ENCODE measurements at regions not wholly inside any gene's neighbourhood (a gene's known extent, or its start where the extent isn't known, plus 50 kb on each side); places are given as distances from the start of the nearest gene placed in this dataset.
"Not testable (repeated sequence)": the region's sequence is repeated elsewhere in the genome, so short reads cannot be mapped to it uniquely, and the experiment has no call there.

- Histone ChIP-seq H3K4me3 (no peak overlapping the region), H3K36me3 (no peaks in the 10 kb centered on the region), H3K4me1 (ENCODE audit: low read depth) (no peaks in the 10 kb centered on the region), H3K9me3 (ENCODE audit: low read depth) (peaks cover 3% of the 10 kb centered on the region), H3K27me3 (no peaks in the 10 kb centered on the region), H3K27ac (no peak overlapping the region)
- no peak for DNase-seq (ENCODE audit: low read depth in 1 of 2, low spot score in 1 of 2)
- TF ChIP-seq CTCF (IDR thresholded peaks at IDR 0.05; ENCODE audit: low read depth, low read length), result no peak
Measured at GRCh38 chr5:15097552-15097951, 226.0 kb upstream of the ANKH start.

- H3K4me3 ChIP-seq; H3K27me3 ChIP-seq; DNase-seq (ENCODE audit: low read depth in 1 of 2, low spot score in 1 of 2); H3K36me3 ChIP-seq; H3K4me1 ChIP-seq (ENCODE audit: low read depth); H3K27ac ChIP-seq; H3K9me3 ChIP-seq (ENCODE audit: low read depth): not testable (repeated sequence)
Measured at GRCh38 chr5:15096686-15097085, 225.1 kb upstream of the ANKH start.

GRCh38 chr5:15092801-15093200 lies 221.2 kb upstream of the ANKH start:
- H3K36me3 ChIP-seq, result no peaks in the 10 kb centered on the region
- H3K27ac ChIP-seq, result no peak overlapping the region
- no peaks in the 10 kb centered on the region for H3K9me3 ChIP-seq (ENCODE audit: low read depth)
- TF ChIP-seq CTCF (IDR thresholded peaks at IDR 0.05; ENCODE audit: low read depth, low read length), result no peak
- H3K27me3 ChIP-seq, result no peaks in the 10 kb centered on the region
- H3K4me3 ChIP-seq, result no peak overlapping the region
- H3K4me1 ChIP-seq (ENCODE audit: low read depth), result no peaks in the 10 kb centered on the region
- no peak for DNase-seq (ENCODE audit: low read depth in 1 of 2, low spot score in 1 of 2)

GRCh38 chr5:15085671-15086070 lies 214.1 kb upstream of the ANKH start:
- no peak overlapping the region for H3K4me3 ChIP-seq

GRCh38 chr5:15082096-15082495 lies 210.5 kb upstream of the ANKH start:
- Histone ChIP-seq H3K27ac (no peak overlapping the region), H3K27me3 (no peaks in the 10 kb centered on the region), H3K9me3 (ENCODE audit: low read depth) (no peaks in the 10 kb centered on the region), H3K36me3 (no peaks in the 10 kb centered on the region), H3K4me3 (no peak overlapping the region), H3K4me1 (ENCODE audit: low read depth) (no peaks in the 10 kb centered on the region)
- TF ChIP-seq CTCF (IDR thresholded peaks at IDR 0.05; ENCODE audit: low read depth, low read length), result no peak
- no peak for DNase-seq (ENCODE audit: low read depth in 1 of 2, low spot score in 1 of 2)

More at GRCh38 chr5:15085671-15086070, 214.1 kb upstream of the ANKH start:
- Histone ChIP-seq H3K4me1 (ENCODE audit: low read depth) (no peaks in the 10 kb centered on the region), H3K9me3 (ENCODE audit: low read depth) (no peaks in the 10 kb centered on the region), H3K27ac (no peak overlapping the region), H3K27me3 (no peaks in the 10 kb centered on the region), H3K36me3 (no peaks in the 10 kb centered on the region)
- no peak for DNase-seq (ENCODE audit: low read depth in 1 of 2, low spot score in 1 of 2)
- no peak for TF ChIP-seq CTCF (IDR thresholded peaks at IDR 0.05; ENCODE audit: low read depth, low read length)

- H3K36me3 ChIP-seq, result no peaks in the 10 kb centered on the region
- no peaks in the 10 kb centered on the region for H3K27me3 ChIP-seq
- TF ChIP-seq CTCF (IDR thresholded peaks at IDR 0.05; ENCODE audit: low read depth, low read length), result no peak
- no peak overlapping the region for H3K4me3 ChIP-seq
- no peaks in the 10 kb centered on the region for H3K9me3 ChIP-seq (ENCODE audit: low read depth)
- DNase-seq (ENCODE audit: low read depth in 1 of 2, low spot score in 1 of 2), result no peak
- no peaks in the 10 kb centered on the region for H3K4me1 ChIP-seq (ENCODE audit: low read depth)
- no peak overlapping the region for H3K27ac ChIP-seq
Measured at GRCh38 chr5:15080219-15080618, 208.6 kb upstream of the ANKH start.
